ENCODE measurements at regions not wholly inside any gene's neighbourhood (a gene's known extent, or its start where the extent isn't known, plus 50 kb on each side); places are given as distances from the start of the nearest gene placed in this dataset.

- no peaks in the 10 kb centered on the region for H3K9me3 ChIP-seq (replicated peaks in 1 of 2; ENCODE audit: control insufficient read depth in 1 of 2, insufficient read depth in 1 of 2, low read length in 2 of 2)
- H3K4me1 Mint-ChIP-seq, result no peaks in the 10 kb centered on the region
- H3K4me3 Mint-ChIP-seq, result no peak overlapping the region
- no peaks in the 10 kb centered on the region for H3K79me2 ChIP-seq (ENCODE audit: insufficient read depth, low read length)
- H3K9me3 Mint-ChIP-seq, result no peaks in the 10 kb centered on the region
- no peak for DNase-seq
- TF ChIP-seq CTCF (IDR thresholded peaks at IDR 0.05), result no peak
- H3K9ac ChIP-seq (ENCODE audit: insufficient read depth, low read length, poor library complexity, severe bottlenecking), result no peak overlapping the region
- H3K4me2 ChIP-seq (replicated peaks; ENCODE audit: extremely low read depth, low read length, poor library complexity, severe bottlenecking), result no peak overlapping the region
- no peaks in the 10 kb centered on the region for H3K36me3 ChIP-seq (replicated peaks in 1 of 2; ENCODE audit: control insufficient read depth in 1 of 2, insufficient read depth in 2 of 2, low read length in 2 of 2)
- peaks cover 0 to 15% (median 3%) of the 10 kb centered on the region in 3 donors for H3K27me3 Mint-ChIP-seq (ENCODE audit: low read depth in 3 of 3)
- 85% methylated on average over 8 of the region's 8 CpGs for WGBS (ENCODE audit: insufficient coverage)
- no peak overlapping the region for H3K27ac Mint-ChIP-seq
- H3K27ac ChIP-seq (ENCODE audit: low read depth in 1 of 2, low read length in 2 of 2), result no peak overlapping the region
- no peaks in the 10 kb centered on the region for H3K27me3 ChIP-seq (ENCODE audit: control insufficient read depth in 2 of 2, insufficient read depth in 2 of 2, low read length in 2 of 2)
- no peak overlapping the region for H3K4me3 ChIP-seq (replicated peaks in 1 of 3; ENCODE audit: low read depth in 2 of 3, low read length in 3 of 3)
- intact Hi-C loops (cut with micrococcal nuclease), result no loop called here
- H3K36me3 Mint-ChIP-seq, result no peaks in the 10 kb centered on the region
- H3K4me1 ChIP-seq (ENCODE audit: control insufficient read depth in 1 of 2, insufficient read depth in 2 of 2, low read length in 2 of 2), result no peaks in the 10 kb centered on the region
- H2AFZ ChIP-seq (ENCODE audit: insufficient read depth, low read depth, low read length, poor library complexity, severe bottlenecking), result no peak overlapping the region
- no peaks in the 10 kb centered on the region for H4K20me1 ChIP-seq (ENCODE audit: insufficient read depth, low read length)
Measured at GRCh38 chr4:7126981-7127380, 59.1 kb upstream of the GRPEL1 start.

- intact Hi-C loops (cut with micrococcal nuclease), result no loop called here
- Histone ChIP-seq H3K4me2 (replicated peaks; ENCODE audit: extremely low read depth, low read length, poor library complexity, severe bottlenecking) (no peak overlapping the region), H2AFZ (ENCODE audit: insufficient read depth, low read depth, low read length, poor library complexity, severe bottlenecking) (no peak overlapping the region), H3K9me3 (replicated peaks in 1 of 2; ENCODE audit: control insufficient read depth in 1 of 2, insufficient read depth in 1 of 2, low read length in 2 of 2) (no peaks in the 10 kb centered on the region), H3K79me2 (ENCODE audit: insufficient read depth, low read length) (no peaks in the 10 kb centered on the region), H3K4me1 (ENCODE audit: control insufficient read depth in 1 of 2, insufficient read depth in 2 of 2, low read length in 2 of 2) (no peaks in the 10 kb centered on the region), H3K27me3 (ENCODE audit: control insufficient read depth in 2 of 2, insufficient read depth in 2 of 2, low read length in 2 of 2) (no peaks in the 10 kb centered on the region), H4K20me1 (ENCODE audit: insufficient read depth, low read length) (no peaks in the 10 kb centered on the region), H3K27ac (ENCODE audit: low read depth in 1 of 2, low read length in 2 of 2) (no peak overlapping the region), H3K9ac (ENCODE audit: insufficient read depth, low read length, poor library complexity, severe bottlenecking) (no peak overlapping the region), H3K4me3 (replicated peaks in 1 of 3; ENCODE audit: low read depth in 2 of 3, low read length in 3 of 3) (no peak overlapping the region), H3K36me3 (replicated peaks in 1 of 2; ENCODE audit: control insufficient read depth in 1 of 2, insufficient read depth in 2 of 2, low read length in 2 of 2) (no peaks in the 10 kb centered on the region)
- H3K4me1 Mint-ChIP-seq, result no peaks in the 10 kb centered on the region
- H3K36me3 Mint-ChIP-seq, result no peaks in the 10 kb centered on the region
- H3K4me3 Mint-ChIP-seq, result no peak overlapping the region
- no peak overlapping the region for H3K27ac Mint-ChIP-seq
- TF ChIP-seq CTCF (IDR thresholded peaks at IDR 0.05), result no peak
- no peak for DNase-seq
- WGBS (ENCODE audit: insufficient coverage), result 79% methylated on average over 18 of the region's 22 CpGs
- H3K27me3 Mint-ChIP-seq (ENCODE audit: low read depth in 3 of 3), result peaks cover 3 to 20% (median 4%) of the 10 kb centered on the region in 3 donors
- peaks cover 0 to 1% (median 0%) of the 10 kb centered on the region in 7 donors for H3K9me3 Mint-ChIP-seq
Measured at GRCh38 chr4:7124689-7125442, 57.0 kb upstream of the GRPEL1 start.
